ENCODE measurements at regions not wholly inside any gene's neighbourhood (a gene's known extent, or its start where the extent isn't known, plus 50 kb on each side); places are given as distances from the start of the nearest gene placed in this dataset.

GRCh38 chr5:61897251-61897650, 408.8 kb upstream of the KIF2A start:
- TF ChIP-seq POLR2A (IDR thresholded peaks at IDR 0.05): no peak
- no peak for TF ChIP-seq CTCF (IDR thresholded peaks at IDR 0.05)
